Vagina (tissue), 2 donors: ENCODE measurements at regions not wholly inside any gene's neighbourhood (a gene's known extent, or its start where the extent isn't known, plus 50 kb on each side); places are given as distances from the start of the nearest gene placed in this dataset.

ENCODE experiments used
- DNase-seq, 2 donors: peaks; one replicate each; pipeline ENCODE4 v3.0.0-alpha.2; 2017; ENCODE audit errors: extremely low spot score in 2 of 2
- H3K27ac ChIP-seq: fragments of 200-600 bp; sonication (generic); one replicate; pipeline ENCODE4 v1.5.1; 2019
- H3K27me3 ChIP-seq: fragments of 200-600 bp; sonication (generic); one replicate; pipeline ENCODE4 v1.5.1; 2019
- H3K36me3 ChIP-seq, 2 donors: fragments of 200-600 bp; sonication (generic); one replicate each; pipeline ENCODE4 v1.5.1; 2017 to 2019
- H3K4me1 ChIP-seq: fragments of 200-600 bp; sonication (generic); one replicate; pipeline ENCODE4 v1.5.1; 2019
- H3K4me3 ChIP-seq, 2 donors: fragments of 200-600 bp; sonication (generic); 1 replicate in 1 of 2; 2 replicates in 1 of 2; pipeline ENCODE4 v1.5.1; 2016 to 2019
- H3K9me3 ChIP-seq: fragments of 200-600 bp; sonication (generic); one replicate; pipeline ENCODE4 v1.5.1; 2019
- CTCF ChIP-seq, 3 experiments: fragments of 450-650 bp in 2 of 3; fragments of 200-600 bp in 1 of 3; sonication (generic) in 1 of 3; IDR thresholded peaks; one replicate each; pipeline ENCODE4 v1.5.1; 2017 to 2019; ENCODE audit warnings: antibody characterized with exemption in 3 of 3, mild to moderate bottlenecking in 2 of 3, moderate library complexity in 2 of 3
- POLR2A ChIP-seq, 2 donors: fragments of 450-650 bp; IDR thresholded peaks; one replicate each; pipeline ENCODE4 v1.6.1; 2017; ENCODE audit warnings: antibody characterized with exemption in 2 of 2, mild to moderate bottlenecking in 2 of 2, moderate library complexity in 2 of 2
- POLR2AphosphoS5 ChIP-seq, 2 donors: sonication (generic); formaldehyde crosslinking; IDR thresholded peaks; one replicate each; pipeline ENCODE4 v1.9.0; 2017; ENCODE audit warnings: antibody characterized with exemption in 2 of 2, mild to moderate bottlenecking in 2 of 2, low read depth in 1 of 2; ENCODE audit not compliant: insufficient read depth in 1 of 2
- intact Hi-C: fragments of 100-400 bp; cut with DNase I; formaldehyde crosslinking; loops from one replicate; pipeline ENCODE4 v1.15.1; 2023

- Histone ChIP-seq H3K36me3 (no peaks in the 10 kb centered on the region), H3K4me1 (no peaks in the 10 kb centered on the region), H3K27me3 (no peaks in the 10 kb centered on the region), H3K9me3 (no peaks in the 10 kb centered on the region), H3K27ac (no peak overlapping the region), H3K4me3 (no peak overlapping the region)
- DNase-seq: no peak
- TF ChIP-seq POLR2A (IDR thresholded peaks at IDR 0.05) (no peak), CTCF (IDR thresholded peaks at IDR 0.05) (no peak), POLR2AphosphoS5 (IDR thresholded peaks at IDR 0.05; ENCODE audit: insufficient read depth in 1 of 2, low read depth in 1 of 2) (no peak)
- intact Hi-C loops: no loop called here
Measured at GRCh38 chr7:123355576-123356190, 155.9 kb upstream of the SLC13A1 start.

- no peak overlapping the region for H3K4me3 ChIP-seq
- TF ChIP-seq CTCF (IDR thresholded peaks at IDR 0.05) (no peak), POLR2AphosphoS5 (IDR thresholded peaks at IDR 0.05; ENCODE audit: insufficient read depth in 1 of 2, low read depth in 1 of 2) (no peak), POLR2A (IDR thresholded peaks at IDR 0.05) (no peak)
- no peaks in the 10 kb centered on the region for H3K27me3 ChIP-seq
- H3K27ac ChIP-seq: no peak overlapping the region
- H3K4me1 ChIP-seq: no peaks in the 10 kb centered on the region
- intact Hi-C loops: no loop called here
- no peaks in the 10 kb centered on the region for H3K36me3 ChIP-seq
- DNase-seq: no peak
- H3K9me3 ChIP-seq: no peaks in the 10 kb centered on the region
Measured at GRCh38 chr7:123352973-123353372, 153.2 kb upstream of the SLC13A1 start.

GRCh38 chr7:123351516-123352505, 152.0 kb upstream of the SLC13A1 start:
- intact Hi-C loops: no loop called here
- Histone ChIP-seq H3K4me3 (no peak overlapping the region), H3K4me1 (no peaks in the 10 kb centered on the region), H3K36me3 (no peaks in the 10 kb centered on the region), H3K27ac (no peak overlapping the region), H3K27me3 (no peaks in the 10 kb centered on the region), H3K9me3 (no peaks in the 10 kb centered on the region)
- no peak for TF ChIP-seq POLR2A (IDR thresholded peaks at IDR 0.05)
- DNase-seq: no peak

- TF ChIP-seq POLR2AphosphoS5 (IDR thresholded peaks at IDR 0.05; ENCODE audit: insufficient read depth in 1 of 2, low read depth in 1 of 2) (no peak), POLR2A (IDR thresholded peaks at IDR 0.05) (no peak), CTCF (IDR thresholded peaks at IDR 0.05) (no peak)
- Histone ChIP-seq H3K4me3 (no peak overlapping the region), H3K36me3 (no peaks in the 10 kb centered on the region), H3K27ac (no peak overlapping the region), H3K4me1 (no peaks in the 10 kb centered on the region), H3K9me3 (no peaks in the 10 kb centered on the region), H3K27me3 (no peaks in the 10 kb centered on the region)
- DNase-seq: no peak
- intact Hi-C loops: no loop called here
Measured at GRCh38 chr7:123351027-123351426, 151.3 kb upstream of the SLC13A1 start.

- Histone ChIP-seq H3K36me3 (no peaks in the 10 kb centered on the region), H3K27ac (no peak overlapping the region), H3K4me3 (no peak overlapping the region), H3K27me3 (no peaks in the 10 kb centered on the region), H3K4me1 (no peaks in the 10 kb centered on the region), H3K9me3 (no peaks in the 10 kb centered on the region)
- intact Hi-C loops: no loop called here
- no peak for DNase-seq
- no peak for TF ChIP-seq POLR2A (IDR thresholded peaks at IDR 0.05)
- no peak for TF ChIP-seq CTCF (IDR thresholded peaks at IDR 0.05)
- TF ChIP-seq POLR2AphosphoS5 (IDR thresholded peaks at IDR 0.05; ENCODE audit: insufficient read depth in 1 of 2, low read depth in 1 of 2): no peak
Measured at GRCh38 chr7:123348690-123349089, 148.9 kb upstream of the SLC13A1 start.
